GM11168 (cell line): ENCODE measurements at regions not wholly inside any gene's neighbourhood (a gene's known extent, or its start where the extent isn't known, plus 50 kb on each side); places are given as distances from the start of the nearest gene placed in this dataset.

Experiments
- in situ Hi-C: fragments of 300-500 bp; cut with MboI; formaldehyde crosslinking; loops from one replicate; pipeline ENCODE4 v1.12.0; 2022; ENCODE audit warnings: low sequenced_read_pairs; ENCODE audit not compliant: unreplicated experiment

DNA sequence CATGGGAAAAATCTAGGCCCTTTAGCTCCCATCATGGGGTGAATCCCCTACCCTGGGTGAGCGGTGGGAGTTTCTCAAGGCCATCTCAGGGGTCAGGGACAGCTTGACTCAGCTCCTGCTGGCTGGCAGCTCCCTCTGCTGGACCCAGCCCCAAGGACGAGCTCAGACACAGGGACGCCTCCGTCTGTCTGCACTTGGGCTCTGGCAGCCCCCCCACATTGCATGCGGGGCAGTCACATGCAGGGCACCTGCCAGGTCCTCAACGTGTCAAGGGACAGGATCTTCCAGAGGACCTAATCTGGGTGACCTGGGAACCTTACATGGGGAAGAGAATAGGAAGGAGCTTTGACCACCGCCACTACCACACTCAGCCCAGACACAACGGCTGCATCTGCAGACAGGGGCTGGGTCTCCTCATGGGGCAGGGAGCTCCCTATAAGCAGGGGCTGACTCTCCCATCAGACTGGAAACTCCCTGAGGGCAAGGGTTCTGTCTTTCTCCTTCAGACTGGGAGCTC is 173.4 kb downstream of the MRPL14 start:
- in situ Hi-C loops, result no loop called here

DNA sequence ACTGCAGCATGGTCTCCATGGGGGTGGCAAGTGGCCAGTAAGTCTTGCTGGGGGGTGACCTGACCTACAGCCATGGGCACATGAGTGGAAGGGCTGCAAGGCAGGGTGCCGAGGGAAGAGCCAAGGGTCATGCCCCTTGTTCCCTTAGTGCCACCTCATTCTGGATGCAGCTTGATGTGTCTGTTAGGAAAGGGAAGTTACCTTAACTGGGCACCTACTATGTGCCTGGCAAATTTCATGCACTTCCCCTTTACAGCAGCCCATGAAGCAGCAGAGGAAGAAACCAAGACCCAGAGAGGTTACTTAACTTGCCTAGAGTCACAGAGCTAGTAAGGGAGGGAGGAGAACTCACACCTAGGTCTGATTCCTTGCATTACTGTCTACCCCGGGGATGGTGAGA is 174.0 kb downstream of the MRPL14 start:
- in situ Hi-C loops, result no loop called here

DNA sequence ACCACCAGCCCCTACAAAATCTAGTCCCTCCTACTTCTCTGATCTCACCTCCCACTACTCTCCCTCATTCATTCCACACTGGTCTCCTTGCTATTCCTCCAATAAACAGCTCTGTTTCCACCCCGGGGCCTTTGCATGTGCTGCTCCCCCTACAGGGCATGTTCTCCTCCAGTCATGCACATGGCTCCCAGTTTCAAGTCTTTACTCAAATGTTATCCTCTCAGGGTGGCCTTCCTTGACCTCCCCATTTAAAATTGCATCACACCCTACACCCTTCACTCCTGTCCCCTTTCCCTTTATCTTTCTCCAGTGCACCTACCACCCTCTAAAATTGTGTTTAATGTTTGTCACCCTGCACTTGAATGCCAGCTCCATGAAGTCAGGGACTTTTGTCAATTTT is 174.5 kb downstream of the MRPL14 start:
- in situ Hi-C loops, result no loop called here

DNA sequence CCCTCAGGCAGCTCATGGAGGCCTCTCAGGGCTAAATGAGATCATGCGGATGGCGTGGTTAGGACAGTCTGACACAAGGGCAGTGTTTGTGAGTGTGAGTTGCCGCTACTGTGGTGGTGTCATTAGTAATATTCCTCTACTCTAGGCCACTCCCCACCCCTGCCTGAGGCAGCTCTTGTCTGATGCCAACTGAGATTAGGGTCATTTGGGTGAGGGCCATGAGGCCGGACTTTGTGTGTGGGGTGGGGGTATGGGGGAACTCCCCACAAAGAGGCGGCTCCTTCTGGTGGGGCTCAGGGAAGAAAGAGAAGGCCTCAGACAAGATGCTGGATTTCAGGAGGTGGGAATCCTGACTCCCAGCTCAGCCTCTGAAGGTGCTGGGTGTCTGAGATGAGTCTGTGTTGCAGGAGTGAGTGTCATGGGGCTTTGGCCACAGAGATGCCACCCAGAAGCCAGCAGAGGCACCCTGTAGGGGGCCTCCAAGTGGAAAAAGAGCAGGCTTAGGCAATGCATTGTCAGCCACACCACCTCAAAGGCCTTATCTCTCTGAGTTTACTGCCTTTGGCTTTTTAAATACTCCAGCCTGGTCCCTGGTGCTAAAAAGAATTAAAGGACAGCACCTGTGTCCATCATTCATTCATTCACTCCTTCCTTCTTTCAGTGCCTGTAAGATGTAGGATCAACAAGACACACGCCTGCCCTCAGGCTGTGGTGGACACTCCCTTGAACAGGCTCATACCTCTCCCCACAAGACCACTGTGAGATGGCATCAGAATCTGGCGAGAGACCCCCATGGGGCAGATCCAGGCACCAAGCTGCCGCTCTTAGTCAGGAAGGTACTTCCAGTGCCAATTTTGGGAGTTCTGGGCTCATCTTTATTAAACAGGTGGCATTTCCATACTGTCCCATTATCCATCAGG is 175.2 kb downstream of the MRPL14 start:
- in situ Hi-C loops, result no loop called here

DNA sequence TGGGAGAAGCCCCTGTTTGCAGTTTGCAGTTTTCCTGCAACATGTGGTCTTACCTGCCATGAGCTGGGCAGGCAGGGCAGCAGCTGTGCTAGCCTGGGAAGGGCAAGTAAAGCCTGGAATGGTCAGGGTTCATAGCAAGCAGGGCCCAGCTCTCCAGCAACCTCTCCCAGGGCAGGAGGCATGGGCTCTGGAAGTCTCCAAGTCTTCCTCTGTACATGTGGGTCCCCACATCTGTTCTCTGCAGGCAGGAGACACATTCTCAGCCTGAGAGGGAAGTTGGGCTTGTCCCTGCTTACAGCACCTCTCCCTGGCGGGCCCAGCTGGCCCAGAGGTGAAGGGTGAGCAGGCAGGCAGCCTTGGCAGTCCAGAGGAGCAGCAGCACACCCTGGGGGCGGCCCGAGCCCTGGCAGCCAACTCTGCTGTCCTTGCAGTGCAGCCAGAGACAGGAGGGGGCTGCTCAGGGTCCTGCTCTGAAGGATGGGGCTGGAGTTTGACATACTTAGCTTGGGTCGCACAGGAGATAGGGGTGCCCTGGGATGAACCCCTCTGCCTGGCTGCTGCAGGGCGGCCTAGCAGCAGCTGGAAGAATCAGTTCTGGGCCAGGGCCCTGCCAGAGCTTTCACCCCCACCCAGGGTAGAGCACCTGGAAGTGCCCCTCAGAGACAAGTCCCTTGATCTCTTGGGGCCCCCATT is 176.0 kb downstream of the MRPL14 start:
- in situ Hi-C loops, result no loop called here

DNA sequence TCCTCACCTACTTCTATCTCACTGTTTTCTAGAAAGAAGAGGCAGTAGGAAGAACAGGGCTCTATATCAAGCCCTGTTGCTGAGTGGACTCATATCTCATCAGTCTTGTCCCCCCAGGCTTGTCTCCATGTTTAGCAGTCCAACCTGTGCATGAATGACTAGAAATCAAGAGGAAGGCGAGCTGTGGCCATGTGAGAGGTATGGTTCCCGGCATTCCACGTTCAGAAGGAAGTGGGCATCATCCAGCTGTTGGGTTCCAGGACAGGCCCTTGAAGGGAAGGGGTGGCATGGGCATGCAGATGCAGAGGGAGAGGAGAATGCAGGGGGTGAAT is 176.6 kb downstream of the MRPL14 start:
- in situ Hi-C loops, result no loop called here

DNA sequence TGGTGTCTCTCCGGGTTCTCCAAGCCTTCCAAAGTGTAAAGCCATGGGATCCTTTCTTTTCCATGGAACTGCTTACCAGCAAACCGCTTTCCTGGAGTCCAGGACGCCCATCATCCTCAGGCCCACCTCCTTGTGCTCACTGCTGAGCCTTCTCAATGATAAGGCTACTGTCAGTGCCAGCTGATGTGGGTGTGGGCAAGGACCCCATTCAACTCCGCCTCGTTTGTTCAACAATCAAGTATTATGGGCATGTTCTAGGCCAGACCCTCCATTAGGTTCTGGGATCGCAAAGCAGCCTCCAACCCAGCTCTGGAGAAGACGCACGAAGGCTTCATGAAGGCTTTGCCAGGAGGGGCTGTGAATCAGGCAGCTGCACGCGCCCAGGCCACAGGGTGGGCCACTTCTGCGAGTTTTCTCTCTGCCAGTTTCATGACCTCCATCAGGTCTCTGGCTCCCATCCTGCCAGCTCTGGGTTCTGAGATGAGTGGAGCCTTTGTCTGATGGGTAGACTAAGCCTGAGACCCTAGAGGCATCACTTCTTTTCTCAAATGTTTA is 177.1 kb downstream of the MRPL14 start:
- in situ Hi-C loops, result no loop called here

DNA sequence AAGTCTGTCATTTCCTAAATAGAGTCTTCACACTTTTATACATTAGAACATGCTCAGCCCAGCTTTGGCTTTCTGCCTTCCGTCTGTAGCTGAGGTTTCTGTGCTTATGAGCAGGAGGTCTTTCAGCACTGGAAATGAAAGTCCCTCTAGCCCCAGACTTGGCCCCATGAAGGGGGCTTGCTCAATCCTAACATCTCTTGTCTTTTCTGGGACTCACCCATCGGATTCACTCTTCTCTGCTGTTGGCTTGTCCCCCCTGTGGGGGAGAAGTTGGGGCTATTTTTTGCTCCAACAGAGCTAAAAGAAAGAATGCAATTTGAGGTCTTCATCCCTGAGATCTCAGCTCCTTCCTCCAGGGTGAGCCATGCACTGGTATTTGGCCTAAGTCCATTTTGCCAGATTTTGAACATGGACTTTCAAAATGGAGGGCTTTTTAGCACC is 177.7 kb downstream of the MRPL14 start:
- in situ Hi-C loops, result no loop called here

DNA sequence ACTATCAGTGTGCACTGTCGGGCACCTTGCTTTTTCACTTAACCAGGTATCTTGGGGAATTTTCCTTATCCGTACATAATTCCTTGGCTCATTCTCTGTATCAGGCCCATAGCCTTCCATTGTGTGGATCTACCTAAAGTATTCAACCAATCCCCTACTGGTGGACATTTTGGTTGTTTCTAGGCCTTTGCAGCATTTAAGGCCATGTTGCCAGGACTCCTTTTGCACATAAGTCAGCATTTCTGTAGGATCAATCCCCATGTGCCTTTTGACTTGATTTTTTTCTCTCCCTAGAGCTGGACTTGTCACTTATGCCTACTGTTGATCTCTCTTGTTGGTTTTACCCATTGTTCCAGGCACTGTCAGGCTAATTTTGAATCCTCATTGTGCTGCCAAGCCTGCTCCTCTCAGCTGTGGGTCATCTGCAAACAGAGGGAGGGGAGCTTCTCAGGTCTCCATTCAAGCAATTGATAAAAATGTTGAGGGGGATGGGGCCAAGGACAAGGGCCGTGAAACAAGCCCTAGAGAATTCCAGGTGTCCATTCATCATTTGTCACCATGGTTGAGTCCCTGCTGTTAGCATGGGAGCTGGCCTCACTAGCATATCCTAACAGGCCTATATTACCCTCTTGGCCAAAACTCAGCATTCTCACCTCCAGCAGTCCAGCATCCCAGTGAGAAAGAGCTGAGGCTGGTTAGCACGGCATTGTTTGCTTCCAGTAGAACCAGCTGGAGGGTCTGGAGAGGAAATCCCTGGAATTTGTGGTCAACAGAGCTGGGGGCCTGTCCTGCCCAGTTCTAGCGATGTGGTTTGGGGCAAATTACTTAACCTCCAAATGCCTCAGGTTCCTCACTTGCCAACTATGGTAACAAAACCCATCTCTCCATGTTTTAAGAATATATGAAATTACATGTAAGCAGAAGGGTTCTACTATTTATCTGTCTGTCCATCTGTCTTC is 178.4 kb downstream of the MRPL14 start:
- in situ Hi-C loops, result no loop called here

DNA sequence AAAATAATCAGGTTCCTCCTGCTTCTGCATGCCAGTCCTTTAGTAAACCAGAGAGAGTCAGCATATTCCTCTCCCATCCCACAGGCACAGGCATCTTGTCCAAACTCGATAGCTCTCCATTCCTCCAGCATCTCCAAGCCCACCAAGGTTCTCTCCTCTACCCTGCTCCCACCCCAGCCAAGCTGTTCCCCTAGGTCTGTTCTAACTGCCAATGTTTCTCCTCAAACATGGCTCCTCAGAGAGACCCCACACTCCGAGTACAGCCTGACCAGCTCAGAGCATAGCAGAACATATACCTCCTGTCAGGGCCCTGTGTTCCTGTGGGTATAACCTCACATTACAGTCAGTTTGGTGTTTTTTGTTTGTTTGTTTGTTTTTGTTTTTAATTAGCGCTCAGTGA is 177.8 kb downstream of the VEGFA start:
- in situ Hi-C loops, result no loop called here

DNA sequence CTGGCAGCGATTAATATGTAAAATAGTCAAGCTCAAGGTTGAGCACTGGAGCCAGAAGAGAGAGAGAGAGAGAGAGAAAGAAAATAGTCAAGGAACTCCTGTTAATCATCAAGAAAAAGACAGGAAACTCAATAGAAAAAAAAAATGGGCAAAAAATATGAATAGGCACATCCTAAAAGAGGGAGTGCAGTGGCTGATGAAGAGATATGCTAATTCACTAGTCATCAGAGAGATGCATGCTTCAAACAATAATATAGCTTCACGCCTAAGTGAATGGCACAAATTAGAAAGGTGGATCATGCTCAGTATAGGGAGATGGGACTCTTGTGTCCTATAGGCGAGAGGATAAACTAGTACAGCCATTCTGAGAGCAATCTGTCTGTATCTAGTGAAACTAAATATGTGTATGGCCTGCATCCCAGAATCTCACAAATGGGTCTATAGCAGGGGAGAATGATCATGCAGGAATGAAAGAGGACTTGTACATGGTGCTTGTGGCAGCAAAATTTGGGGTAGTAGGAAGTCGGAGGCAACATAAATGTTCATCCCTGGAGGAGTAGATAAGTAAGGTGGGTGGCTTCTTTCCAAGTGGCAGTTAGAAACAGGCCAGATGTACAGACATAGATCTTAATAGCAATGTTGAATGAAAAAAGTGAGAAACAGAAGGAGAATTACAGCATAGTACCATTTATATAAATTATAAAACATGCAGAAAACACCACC is 176.8 kb downstream of the VEGFA start:
- in situ Hi-C loops, result no loop called here

DNA sequence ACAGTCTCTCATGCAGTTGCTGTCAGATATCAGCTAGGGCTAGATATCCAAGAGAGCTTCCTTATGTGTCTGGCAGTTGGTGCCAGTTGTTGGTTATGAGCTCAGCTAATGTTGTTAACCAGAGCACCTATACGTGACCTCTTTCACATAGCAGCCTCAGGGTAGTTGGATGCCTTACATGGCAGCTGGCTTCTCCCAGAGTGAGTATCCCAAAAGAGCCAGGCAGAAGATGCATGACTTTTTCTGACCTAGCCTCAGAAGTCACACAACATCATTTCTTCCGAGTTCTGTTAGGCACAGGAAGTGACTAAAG is 175.7 kb downstream of the VEGFA start:
- in situ Hi-C loops, result no loop called here

DNA sequence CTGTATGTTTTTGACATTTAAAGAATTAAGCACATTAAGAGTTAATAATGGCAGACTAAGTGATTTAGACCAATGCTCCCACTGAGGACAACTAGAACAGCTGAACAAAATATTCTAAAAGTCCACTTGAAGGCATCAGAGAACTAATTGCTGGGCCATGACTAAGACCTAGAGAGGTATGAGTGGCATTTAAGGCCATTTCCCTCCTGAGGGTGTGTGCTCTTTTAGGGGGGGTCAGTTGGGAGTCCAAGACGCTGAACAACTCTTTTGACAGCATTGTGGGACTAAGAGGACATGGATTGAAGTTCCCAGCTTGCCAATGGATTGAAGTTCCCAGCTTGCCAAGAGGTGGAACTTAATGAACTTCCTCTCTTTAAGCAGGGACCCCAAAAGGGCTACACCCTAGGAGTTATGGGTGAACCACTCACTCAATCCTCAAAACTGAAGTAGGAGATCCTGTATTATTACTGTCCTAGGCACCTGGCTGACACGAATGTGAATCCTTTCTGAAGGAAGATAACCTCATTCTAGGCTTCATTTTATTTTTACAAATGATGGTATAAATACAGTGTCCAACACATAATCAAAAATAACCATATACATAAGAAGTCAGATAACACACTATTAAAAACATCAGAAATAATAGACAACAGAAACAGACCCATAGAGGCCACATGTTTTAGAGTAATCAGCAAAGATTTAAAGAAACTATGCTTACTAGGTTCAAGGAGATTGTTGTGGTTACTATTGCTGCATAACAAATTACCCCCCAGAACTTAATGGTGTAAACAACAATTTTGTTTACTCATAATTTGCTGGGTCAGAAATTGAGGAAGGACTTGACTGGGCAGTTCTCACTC is 175.1 kb downstream of the VEGFA start:
- in situ Hi-C loops, result no loop called here

DNA sequence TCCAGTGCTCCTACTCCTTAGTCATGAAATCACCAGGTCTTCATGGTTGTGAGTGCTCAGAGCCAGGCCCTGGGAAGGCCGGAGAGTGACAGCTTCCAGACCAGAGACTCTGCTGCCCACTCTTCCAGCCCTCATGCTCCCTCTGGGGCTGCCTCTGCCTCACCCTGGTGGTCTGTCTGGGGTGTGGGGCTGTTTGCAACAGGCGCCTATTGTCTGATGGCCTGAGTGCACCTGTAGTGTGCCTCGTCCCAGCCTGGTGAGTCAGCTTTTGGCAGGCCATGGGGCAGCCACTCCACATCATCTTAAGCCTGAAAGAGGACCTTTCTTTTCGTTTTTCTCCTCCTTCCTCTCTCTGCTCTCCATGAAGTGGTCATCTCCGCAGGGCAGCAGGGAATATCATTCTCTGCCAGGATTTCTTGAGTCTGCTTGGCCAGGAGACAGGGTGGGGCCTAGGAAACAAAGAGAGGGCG is 173.8 kb downstream of the VEGFA start:
- in situ Hi-C loops, result no loop called here

DNA sequence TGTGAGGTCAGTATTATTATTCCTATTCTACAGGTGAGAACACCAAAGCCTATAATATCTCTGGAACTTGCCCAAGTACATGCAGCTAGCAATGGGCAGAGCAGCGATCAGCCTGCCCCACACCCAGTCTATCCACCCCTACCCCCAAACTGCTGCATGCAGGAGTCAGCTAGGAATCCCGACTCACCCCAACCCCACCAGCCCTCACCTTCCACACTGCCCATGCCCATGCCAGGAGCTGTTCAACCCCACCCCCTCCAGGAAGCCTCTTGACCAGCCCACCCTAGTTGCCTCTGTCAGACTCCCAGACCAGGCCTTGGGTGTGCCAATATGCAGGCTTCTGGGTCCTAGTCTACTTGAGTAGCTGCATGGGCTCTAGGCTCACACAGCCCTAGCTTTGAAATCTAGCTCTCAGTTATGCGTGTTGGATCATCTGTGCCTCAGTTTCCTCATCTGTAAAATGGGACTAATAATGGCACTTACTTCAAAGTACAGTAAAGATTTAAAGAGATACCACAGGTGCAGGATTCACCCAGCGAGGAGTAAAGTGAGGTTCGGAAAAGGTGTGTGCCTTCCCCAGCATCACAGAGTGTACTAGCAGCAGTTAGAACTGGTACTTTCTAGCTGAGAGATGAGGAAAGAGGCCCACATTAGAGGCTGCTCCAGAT is 173.2 kb downstream of the VEGFA start:
- in situ Hi-C loops, result no loop called here

DNA sequence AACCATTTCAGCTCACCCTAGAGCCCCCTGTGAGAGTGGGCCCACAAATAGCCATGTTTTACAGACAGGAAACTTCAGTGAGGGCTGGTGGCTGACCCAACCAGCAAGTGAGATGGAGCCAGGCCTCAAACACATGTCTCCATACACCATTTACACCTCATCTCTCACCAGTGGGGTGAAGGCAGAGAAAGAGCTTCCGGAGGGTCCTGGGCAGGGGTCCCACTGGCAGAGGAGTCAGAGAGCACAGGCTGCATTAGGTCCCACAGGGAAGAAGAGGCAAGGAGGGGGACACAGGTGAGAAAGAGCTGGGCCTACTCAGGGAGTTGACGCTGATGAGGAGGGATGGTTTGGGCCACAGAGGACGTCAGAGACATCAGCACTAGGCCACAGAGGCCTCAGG is 172.6 kb downstream of the VEGFA start:
- in situ Hi-C loops, result no loop called here

DNA sequence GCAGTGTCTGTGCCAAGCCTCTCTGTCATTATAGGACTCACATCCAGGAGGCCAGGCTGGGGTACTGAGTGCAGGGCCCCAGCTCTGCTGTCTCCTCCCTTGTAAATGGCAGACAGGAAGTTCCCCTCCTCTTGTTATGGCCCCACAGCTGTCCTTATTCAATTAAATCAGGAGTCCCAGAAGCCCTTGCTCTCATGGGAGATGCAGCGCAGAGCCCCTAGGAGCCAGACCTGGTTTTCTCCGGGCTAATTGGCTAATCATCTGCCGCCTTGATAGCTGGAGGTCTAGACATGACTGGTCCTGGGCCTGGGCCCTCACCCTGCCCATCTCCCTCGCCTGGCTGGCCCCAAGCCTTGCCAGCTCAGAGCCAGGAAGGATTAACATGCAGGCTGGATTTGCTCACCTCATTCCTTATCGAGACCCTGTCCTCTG is 172.0 kb downstream of the VEGFA start:
- in situ Hi-C loops, result no loop called here

DNA sequence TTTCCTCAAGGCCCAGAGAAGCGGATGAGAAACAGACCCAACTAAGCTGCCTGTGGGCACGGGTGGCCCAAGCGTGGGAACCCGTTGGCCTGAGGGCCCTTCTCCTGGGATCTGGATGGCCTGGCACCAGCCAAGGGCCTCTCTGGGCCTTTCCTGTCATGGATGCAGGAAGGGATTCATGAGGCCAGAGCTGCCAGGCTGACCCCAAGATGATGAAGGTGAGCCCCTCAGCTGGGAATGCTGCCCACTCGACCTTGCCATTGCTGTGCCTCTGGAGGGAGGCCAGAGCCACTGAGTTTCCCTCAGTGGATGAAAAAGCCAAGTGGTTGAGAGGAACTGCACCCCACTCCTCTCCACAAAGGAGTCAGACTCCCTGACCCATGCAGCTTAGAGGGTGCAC is 171.2 kb downstream of the VEGFA start:
- in situ Hi-C loops, result no loop called here
